Neural progenitor cell (in vitro differentiated cells): ENCODE measurements at regions not wholly inside any gene's neighbourhood (a gene's known extent, or its start where the extent isn't known, plus 50 kb on each side); places are given as distances from the start of the nearest gene placed in this dataset.

ENCODE experiments used
- CTCF ChIP-seq: fragments of 200-600 bp; sonication (generic); IDR thresholded peaks from 2 replicates; pipeline ENCODE4 v1.5.1; 2017; ENCODE audit warnings: antibody characterized with exemption, mild to moderate bottlenecking
- EZH2 ChIP-seq: fragments of 200-600 bp; sonication (generic); IDR thresholded peaks from 2 replicates; pipeline ENCODE4 v1.6.1; 2017; ENCODE audit warnings: antibody characterized with exemption, mild to moderate bottlenecking, moderate library complexity
- EZH2phosphoT487 ChIP-seq: fragments of 200-600 bp; sonication (generic); IDR thresholded peaks from 2 replicates; pipeline ENCODE4 v1.6.1; 2017; ENCODE audit warnings: antibody characterized with exemption

- TF ChIP-seq CTCF (no peak), EZH2 (no peak), EZH2phosphoT487 (no peak)
These were observed 539.3 kb upstream of the LMCD1 start for GRCh38 chr3:7962301-7962700.
